PC-9 (cell line): ENCODE measurements at regions not wholly inside any gene's neighbourhood (a gene's known extent, or its start where the extent isn't known, plus 50 kb on each side); places are given as distances from the start of the nearest gene placed in this dataset.

ENCODE experiments used
- BruUV-seq: library from RNA; stranded (reverse); fragments of 400-500 nt; replicated peaks from 2 replicates; lab custom pipeline; 2021; lab: Mats Ljungman, UMichigan
- CTCF ChIA-PET: fragments of 300-600 bp; sonication (Branson Sonifier 250); formaldehyde crosslinking; loops from one replicate; lab custom pipeline; 2022; ENCODE audit warnings: antibody characterized with exemption; lab: Charles Lee
- POLR2A ChIA-PET: fragments of 300-600 bp; sonication (Branson Sonifier 250); formaldehyde crosslinking; loops from one replicate; lab custom pipeline; 2022; ENCODE audit warnings: antibody characterized with exemption; ENCODE audit not compliant: unreplicated experiment; lab: Charles Lee
- DNase-seq, 2 experiments: peaks; one replicate each; pipeline versions ENCODE4 v3.0.0 to v3.0.0-alpha.2; 2015 to 2022; ENCODE audit warnings: mixed read lengths in 1 of 2
- H2AFZ ChIP-seq: fragments of 200-600 bp; sonication (generic); 2 replicates; pipeline ENCODE4 v1.8.1; 2017; ENCODE audit warnings: antibody characterized with exemption
- H3F3A ChIP-seq: fragments of 200-600 bp; sonication (generic); 2 replicates; pipeline ENCODE4 v1.8.1; 2017; ENCODE audit warnings: antibody characterized with exemption, mild to moderate bottlenecking, low read depth; ENCODE audit not compliant: insufficient read depth
- H3K27ac ChIP-seq: fragments of 200-600 bp; sonication (generic); 2 replicates; pipeline ENCODE4 v1.6.1; 2016; ENCODE audit warnings: mixed run types
- H3K27me3 ChIP-seq: fragments of 200-600 bp; sonication (generic); 2 replicates; pipeline ENCODE4 v1.6.1; 2016; ENCODE audit warnings: low read depth, mixed run types; ENCODE audit not compliant: insufficient read depth
- H3K36me3 ChIP-seq: fragments of 200-600 bp; sonication (generic); 2 replicates; pipeline ENCODE4 v1.6.1; 2016; ENCODE audit warnings: low read depth, mixed run types
- H3K4me1 ChIP-seq: fragments of 200-600 bp; sonication (generic); replicated peaks from 2 replicates; pipeline ENCODE4 v1.6.1; 2016; ENCODE audit warnings: mixed run types; ENCODE audit not compliant: insufficient read depth
- H3K4me2 ChIP-seq: fragments of 200-600 bp; sonication (generic); 2 replicates; pipeline ENCODE4 v1.6.1; 2017; ENCODE audit warnings: mixed run types
- H3K4me3 ChIP-seq: fragments of 200-600 bp; sonication (generic); 2 replicates; pipeline ENCODE4 v1.6.1; 2016; ENCODE audit warnings: mixed run types
- H3K79me2 ChIP-seq: fragments of 200-600 bp; sonication (generic); 2 replicates; pipeline ENCODE4 v1.6.1; 2017; ENCODE audit warnings: low read depth, mixed run types
- H3K9me2 ChIP-seq: fragments of 200-600 bp; sonication (generic); 2 replicates; pipeline ENCODE4 v1.8.1; 2017; ENCODE audit warnings: mild to moderate bottlenecking; ENCODE audit not compliant: insufficient read depth
- H3K9me3 ChIP-seq: fragments of 200-600 bp; sonication (generic); 2 replicates; pipeline ENCODE4 v1.8.1; 2016; ENCODE audit warnings: low read depth; ENCODE audit not compliant: insufficient read depth
- H4K20me1 ChIP-seq: fragments of 200-600 bp; sonication (generic); 2 replicates; pipeline ENCODE4 v1.8.1; 2017; ENCODE audit not compliant: insufficient read depth
- EZH2 ChIP-seq: fragments of 200-600 bp; sonication (generic); IDR thresholded peaks from 2 replicates; pipeline ENCODE4 v1.8.0; 2017; ENCODE audit warnings: antibody characterized with exemption, low read depth
- intact Hi-C: fragments of 100-400 bp; cut with micrococcal nuclease; formaldehyde crosslinking; loops from one replicate; pipeline ENCODE4 v1.10.0; 2022; ENCODE audit not compliant: unreplicated experiment
- TF ChIP-seq, protein P1 (sequence below): fragments of 200-600 bp; sonication (generic); conservative IDR thresholded peaks from 2 replicates; pipeline ENCODE4 v1.6.1; 2017; ENCODE audit warnings: mixed run types, antibody characterized with exemption, mild to moderate bottlenecking, moderate library complexity

DNA sequence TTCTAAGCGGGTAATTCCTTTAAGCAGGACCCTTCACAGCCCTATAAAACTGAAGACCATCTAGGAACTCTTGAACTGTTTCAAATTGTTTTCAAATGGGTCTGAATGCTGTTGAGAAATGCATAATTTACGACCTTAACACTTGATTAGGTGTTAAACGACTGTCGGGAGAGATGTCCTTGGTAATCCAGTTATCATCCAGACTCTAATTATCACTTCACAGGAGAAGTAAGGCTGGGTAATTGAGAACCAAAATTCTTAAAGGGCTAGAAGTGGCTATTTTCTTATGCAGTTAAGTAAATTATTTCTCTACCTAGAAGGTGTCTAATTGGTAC is 276.7 kb upstream of the TBC1D5 start:
- no peaks in the 10 kb centered on the region for H4K20me1 ChIP-seq
- no peak overlapping the region for H3K4me2 ChIP-seq
- H2AFZ ChIP-seq = no peak overlapping the region
- H3K36me3 ChIP-seq = no peaks in the 10 kb centered on the region
- no peaks in the 10 kb centered on the region for H3F3A ChIP-seq
- H3K4me3 ChIP-seq = no peak overlapping the region
- DNase-seq = no peak
- intact Hi-C loops = no loop called here
- H3K9me3 ChIP-seq = no peaks in the 10 kb centered on the region
- H3K27me3 ChIP-seq = no peaks in the 10 kb centered on the region
- H3K9me2 ChIP-seq = no peaks in the 10 kb centered on the region
- no peaks in the 10 kb centered on the region for H3K79me2 ChIP-seq
- TF ChIP-seq, protein P1, sequence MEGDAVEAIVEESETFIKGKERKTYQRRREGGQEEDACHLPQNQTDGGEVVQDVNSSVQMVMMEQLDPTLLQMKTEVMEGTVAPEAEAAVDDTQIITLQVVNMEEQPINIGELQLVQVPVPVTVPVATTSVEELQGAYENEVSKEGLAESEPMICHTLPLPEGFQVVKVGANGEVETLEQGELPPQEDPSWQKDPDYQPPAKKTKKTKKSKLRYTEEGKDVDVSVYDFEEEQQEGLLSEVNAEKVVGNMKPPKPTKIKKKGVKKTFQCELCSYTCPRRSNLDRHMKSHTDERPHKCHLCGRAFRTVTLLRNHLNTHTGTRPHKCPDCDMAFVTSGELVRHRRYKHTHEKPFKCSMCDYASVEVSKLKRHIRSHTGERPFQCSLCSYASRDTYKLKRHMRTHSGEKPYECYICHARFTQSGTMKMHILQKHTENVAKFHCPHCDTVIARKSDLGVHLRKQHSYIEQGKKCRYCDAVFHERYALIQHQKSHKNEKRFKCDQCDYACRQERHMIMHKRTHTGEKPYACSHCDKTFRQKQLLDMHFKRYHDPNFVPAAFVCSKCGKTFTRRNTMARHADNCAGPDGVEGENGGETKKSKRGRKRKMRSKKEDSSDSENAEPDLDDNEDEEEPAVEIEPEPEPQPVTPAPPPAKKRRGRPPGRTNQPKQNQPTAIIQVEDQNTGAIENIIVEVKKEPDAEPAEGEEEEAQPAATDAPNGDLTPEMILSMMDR = no peak
- no peak for TF ChIP-seq EZH2
- CTCF ChIA-PET = no interaction called here
- H3K4me1 ChIP-seq = no peaks in the 10 kb centered on the region
- no TSS peak for BruUV-seq
- POLR2A ChIA-PET = no interaction called here
- H3K27ac ChIP-seq = no peak overlapping the region

DNA sequence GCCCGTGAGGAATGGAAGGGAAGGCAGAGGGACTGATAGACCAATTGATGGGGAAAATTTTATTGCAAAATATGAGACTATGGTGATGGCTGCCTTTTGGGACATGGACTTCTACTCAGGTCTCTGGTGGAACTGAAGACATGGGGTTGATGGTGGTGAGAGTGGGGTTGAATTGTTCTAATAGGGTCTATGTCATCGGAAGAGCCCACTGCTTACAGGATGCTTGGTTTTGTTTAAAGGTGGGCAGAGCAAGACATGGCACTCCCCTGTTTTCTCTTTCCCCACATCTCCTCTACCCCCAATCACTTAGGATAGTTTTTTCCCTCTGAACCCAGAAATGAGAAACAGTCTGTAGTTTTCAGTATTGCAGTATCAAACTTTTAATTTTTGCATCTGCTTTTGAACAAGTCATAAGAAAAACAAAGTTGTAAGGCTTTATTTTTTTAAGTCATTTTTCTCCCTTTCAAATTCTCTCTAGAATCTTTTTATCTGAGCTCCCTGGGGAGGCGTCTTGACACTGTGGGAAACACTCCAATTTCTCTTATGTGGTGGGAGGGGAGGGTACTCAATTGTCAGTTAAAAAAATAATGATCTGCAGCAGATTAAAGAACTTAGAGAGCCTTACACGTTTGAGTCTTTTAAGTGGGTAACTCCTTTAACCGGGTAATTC is 276.2 kb upstream of the TBC1D5 start:
- Histone ChIP-seq H3K9me2 (no peaks in the 10 kb centered on the region), H3K9me3 (no peaks in the 10 kb centered on the region), H3K4me2 (no peak overlapping the region), H2AFZ (no peak overlapping the region), H3K27ac (no peak overlapping the region), H3K36me3 (no peaks in the 10 kb centered on the region), H4K20me1 (no peaks in the 10 kb centered on the region), H3F3A (no peaks in the 10 kb centered on the region), H3K27me3 (no peaks in the 10 kb centered on the region), H3K4me3 (no peak overlapping the region), H3K79me2 (no peaks in the 10 kb centered on the region), H3K4me1 (no peaks in the 10 kb centered on the region)
- intact Hi-C loops = no loop called here
- BruUV-seq = no TSS peak
- ChIA-PET POLR2A (no interaction called here), CTCF (no interaction called here)
- DNase-seq = no peak
- TF ChIP-seq EZH2 = no peak
- TF ChIP-seq, protein P1 = no peak

DNA sequence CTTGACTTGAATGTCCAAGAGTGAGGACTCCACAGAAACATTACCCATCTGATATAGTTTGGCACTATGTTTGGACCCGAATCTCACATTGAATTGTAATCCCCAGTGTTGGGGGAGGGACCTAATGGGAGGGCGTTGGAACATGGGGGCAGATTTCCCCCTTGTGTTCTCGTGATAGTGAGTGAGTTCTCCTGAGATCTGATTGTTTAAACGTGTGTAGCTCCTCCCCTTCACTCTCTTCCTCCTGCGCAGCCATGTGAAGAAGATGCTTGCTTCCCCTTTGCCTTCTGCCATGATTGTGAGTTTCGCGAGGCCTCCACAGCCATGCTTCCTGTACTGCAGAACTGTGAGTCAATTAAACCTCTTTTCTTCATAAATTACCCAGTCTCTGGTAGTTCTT is 273.9 kb upstream of the TBC1D5 start:
- no peak for DNase-seq

More for the DNA sequence above, 273.9 kb upstream of the TBC1D5 start:
- Histone ChIP-seq H3K27me3 (no peaks in the 10 kb centered on the region), H3K4me3 (no peak overlapping the region), H2AFZ (no peak overlapping the region), H3K36me3 (no peaks in the 10 kb centered on the region), H3F3A (no peaks in the 10 kb centered on the region), H3K4me1 (no peaks in the 10 kb centered on the region), H4K20me1 (no peaks in the 10 kb centered on the region), H3K4me2 (no peak overlapping the region), H3K79me2 (no peaks in the 10 kb centered on the region), H3K9me2 (no peaks in the 10 kb centered on the region), H3K27ac (no peak overlapping the region), H3K9me3 (no peaks in the 10 kb centered on the region)
- BruUV-seq = no TSS peak
- POLR2A ChIA-PET = no interaction called here
- intact Hi-C loops = no loop called here
- CTCF ChIA-PET = no interaction called here
- TF ChIP-seq, protein P1 = no peak
- TF ChIP-seq EZH2 = no peak
